Heart right ventricle (tissue), 16 donors: ENCODE measurements at regions not wholly inside any gene's neighbourhood (a gene's known extent, or its start where the extent isn't known, plus 50 kb on each side); places are given as distances from the start of the nearest gene placed in this dataset.

Experiments
- ATAC-seq, 8 donors: fragments of 200-7000 bp; cut with Tn5 transposase; one replicate each; pipeline ENCODE4 v1.9.1; 2020; ENCODE audit warnings: mild to moderate bottlenecking in 8 of 8, moderate library complexity in 8 of 8, moderate number of reproducible peaks in 1 of 8
- DNase-seq, 2 donors: peaks; one replicate each; pipeline ENCODE4 v3.0.0-alpha.2; 2020
- H3K27ac ChIP-seq, 10 donors: fragments of 200-600 bp; sonication (generic) in 2 of 10; one replicate each; pipeline versions ENCODE4 v1.5.0 to v1.8.0; 2020 to 2022; ENCODE audit warnings: mild to moderate bottlenecking in 3 of 10
- H3K27me3 ChIP-seq, 7 donors: fragments of 200-600 bp; one replicate each; pipeline ENCODE4 v1.8.0; 2021 to 2022; ENCODE audit warnings: mild to moderate bottlenecking in 2 of 7
- H3K36me3 ChIP-seq, 9 donors: fragments of 200-600 bp; sonication (generic) in 1 of 9; one replicate each; pipeline versions ENCODE4 v1.5.0 to v1.8.0; 2020 to 2022; ENCODE audit warnings: mild to moderate bottlenecking in 2 of 9
- H3K4me1 ChIP-seq, 9 donors: fragments of 200-600 bp; sonication (generic) in 1 of 9; one replicate each; pipeline versions ENCODE4 v1.5.0 to v1.8.0; 2020 to 2022; ENCODE audit warnings: mild to moderate bottlenecking in 4 of 9
- H3K4me3 ChIP-seq, 10 donors: fragments of 200-600 bp; sonication (generic) in 2 of 10; one replicate each; pipeline versions ENCODE4 v1.5.0 to v1.8.0; 2020 to 2022; ENCODE audit warnings: mild to moderate bottlenecking in 7 of 10, moderate library complexity in 2 of 10
- H3K9me3 ChIP-seq, 11 donors: fragments of 200-600 bp in 10 of 11; sonication (generic) in 2 of 11; one replicate each; pipeline versions ENCODE4 v1.5.0 to v1.8.0; 2013 to 2022; ENCODE audit warnings: mild to moderate bottlenecking in 2 of 11, control low read depth in 1 of 11, moderate library complexity in 1 of 11
- WGBS, 2 donors: extraction: QIAGEN DNeasy Blood & Tissue Kit; methylation state at CpG; one replicate each; pipeline ENCODE4 v1.1.7; 2013; ENCODE audit warnings: inconsistent platforms in 1 of 2; 5-methylcytosine and 5-hydroxymethylcytosine counted together
- intact Hi-C, 10 donors: fragments of 100-400 bp; cut with DNase I; formaldehyde crosslinking; loops; one replicate each; pipeline versions ENCODE4 v1.11.1 to v1.14.2; 2022
- TF ChIP-seq, protein P1 (sequence below), 9 donors: fragments of 200-600 bp; sonication (generic) in 2 of 9; IDR thresholded peaks; one replicate each; pipeline versions ENCODE4 v1.5.0 to v1.8.0; 2021 to 2022; ENCODE audit warnings: antibody characterized with exemption in 9 of 9, mild to moderate bottlenecking in 5 of 9, moderate library complexity in 1 of 9
- donor health status: Arrhythmogenic right ventricular cardiomyopathy.
- donor health status: ischemic (EF 13 %, LVEDD 7.1; RV severe dilation, severe dysfunction).
- donor health status: healthy with polysubstance abuse.
- donor health status: DM: no; HTN: yes; CAD: no.
- donor health status: DM: no; HTN: no; CAD: no.
- donor health status: ischemic (EF 25% LVEDD 6.9; RV normal size, moderate dysfunction).
- donor health status: ischemic (EF 25% LVEDD 5.7; RV mildly dilated, moderate dysfunction).
- donor health status: healthy.
- donor health status: DM: yes; HTN: yes; CAD: no.
- donor health status: Ischemic cardiomyopathy.
- donor health status: ischemic (EF 35%, LVEDD 5.7; RV mildly dilated, moderate dysfunction).
- donor health status: nonischemic (EF 11% LVEDD 7.7; RV severe dilation, severe dysfunction).
- donor health status: DM: yes; HTN: yes; CAD: no.
- donor health status: PGD.
- donor health status: ischemic (EF 29% LVEDD 5.4; RV normal size, mild dysfunction).
- donor health status: nonischemic (EF 23%, LVEDD 6.1; RV moderate dilation, normal function).

DNA sequence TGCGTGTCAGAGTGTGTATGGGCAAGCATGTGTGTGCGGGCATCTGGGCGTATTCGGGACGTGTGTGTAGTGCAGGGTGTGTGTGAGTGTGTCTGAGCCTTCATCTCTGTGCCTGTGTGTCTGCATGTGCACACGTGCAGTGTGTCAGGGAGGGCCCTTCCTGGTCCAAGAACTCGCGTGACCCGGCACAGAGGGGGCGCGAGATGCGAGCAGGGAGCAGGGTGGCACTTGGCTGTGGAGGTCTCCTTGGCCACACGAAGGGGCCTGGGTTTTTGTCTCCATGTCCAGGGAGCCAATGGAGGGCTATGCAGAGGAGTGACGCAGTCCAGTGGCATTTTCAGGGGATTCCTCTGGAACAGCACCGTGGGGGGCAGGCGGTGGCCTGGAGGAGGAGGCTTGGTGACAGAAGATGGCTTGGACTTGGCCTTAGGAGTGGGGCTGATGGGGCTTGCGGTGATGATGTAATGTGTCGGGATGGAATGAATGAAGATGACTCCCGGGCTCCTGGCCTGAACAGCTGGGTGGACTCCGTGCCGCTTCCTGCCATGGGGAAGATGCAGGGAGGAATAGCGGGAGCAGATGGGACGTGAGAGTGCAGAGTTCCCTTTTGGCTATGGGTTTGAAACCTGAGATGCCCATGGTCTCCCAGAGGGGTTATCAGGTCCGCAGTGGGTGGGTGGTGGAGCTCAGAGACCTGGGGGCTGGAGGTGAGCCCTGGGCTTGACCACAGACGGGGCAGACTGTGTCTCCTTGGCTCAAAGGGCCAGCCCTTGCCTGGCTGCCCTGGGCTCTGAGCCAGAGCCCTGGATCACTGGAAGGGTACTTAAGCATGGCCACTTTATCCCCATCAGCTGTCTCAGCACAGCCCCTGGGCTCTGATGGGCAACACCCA, 208.3 kb downstream of the PHETA1 start:
- TF ChIP-seq, protein P1, sequence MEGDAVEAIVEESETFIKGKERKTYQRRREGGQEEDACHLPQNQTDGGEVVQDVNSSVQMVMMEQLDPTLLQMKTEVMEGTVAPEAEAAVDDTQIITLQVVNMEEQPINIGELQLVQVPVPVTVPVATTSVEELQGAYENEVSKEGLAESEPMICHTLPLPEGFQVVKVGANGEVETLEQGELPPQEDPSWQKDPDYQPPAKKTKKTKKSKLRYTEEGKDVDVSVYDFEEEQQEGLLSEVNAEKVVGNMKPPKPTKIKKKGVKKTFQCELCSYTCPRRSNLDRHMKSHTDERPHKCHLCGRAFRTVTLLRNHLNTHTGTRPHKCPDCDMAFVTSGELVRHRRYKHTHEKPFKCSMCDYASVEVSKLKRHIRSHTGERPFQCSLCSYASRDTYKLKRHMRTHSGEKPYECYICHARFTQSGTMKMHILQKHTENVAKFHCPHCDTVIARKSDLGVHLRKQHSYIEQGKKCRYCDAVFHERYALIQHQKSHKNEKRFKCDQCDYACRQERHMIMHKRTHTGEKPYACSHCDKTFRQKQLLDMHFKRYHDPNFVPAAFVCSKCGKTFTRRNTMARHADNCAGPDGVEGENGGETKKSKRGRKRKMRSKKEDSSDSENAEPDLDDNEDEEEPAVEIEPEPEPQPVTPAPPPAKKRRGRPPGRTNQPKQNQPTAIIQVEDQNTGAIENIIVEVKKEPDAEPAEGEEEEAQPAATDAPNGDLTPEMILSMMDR (IDR thresholded peaks at IDR 0.05) = no peak
- H3K4me1 ChIP-seq = peaks cover 0 to 3% (median 0%) of the 10 kb centered on the region in 9 donors
- H3K9me3 ChIP-seq = no peaks in the 10 kb centered on the region
- H3K36me3 ChIP-seq = no peaks in the 10 kb centered on the region
- no peak overlapping the region for H3K4me3 ChIP-seq
- ATAC-seq (peak in 1 of 8 donors; percentile 38), DNase-seq (no peak)
- H3K27me3 ChIP-seq = peaks cover 0 to 9% (median under 1%) of the 10 kb centered on the region in 7 donors
- intact Hi-C loops = loop anchor here in 1 of 10 donors (10.0 kb wide), 1 partner anchor 136 kb away; no protein-coding TSS in a partner anchor
- 72% methylated on average over 25 of the region's 25 CpGs for WGBS, 2 donors
- no peak overlapping the region for H3K27ac ChIP-seq

DNA sequence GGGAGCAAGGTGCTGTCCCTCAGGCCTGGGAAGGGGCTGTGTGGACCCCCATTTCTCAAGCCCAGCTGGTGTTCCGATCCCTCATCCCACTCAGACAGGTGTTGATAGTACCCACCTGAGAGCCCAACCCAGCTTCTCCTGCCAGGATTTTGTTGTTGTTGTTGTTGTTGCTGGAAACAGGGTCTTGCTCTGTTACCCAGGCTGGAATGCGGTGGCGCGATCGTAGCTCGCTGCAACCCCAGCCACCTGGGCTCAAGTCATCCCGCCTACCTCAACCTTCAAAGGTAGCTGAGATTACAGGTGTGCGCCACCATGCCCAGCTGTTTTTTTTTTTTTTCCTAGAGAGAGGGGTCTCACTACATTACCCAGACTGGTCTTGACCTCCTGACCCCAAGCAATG, 209.9 kb downstream of the PHETA1 start:
- ATAC-seq = no peak
- TF ChIP-seq, protein P1 (IDR thresholded peaks at IDR 0.05) = no peak
- H3K27me3 ChIP-seq = peaks cover 0 to 16% (median 5%) of the 10 kb centered on the region in 7 donors

GRCh38 chr12:111157486-111157885, 211.4 kb downstream of the PHETA1 start:
- intact Hi-C loops = no loop called here
- H3K27me3 ChIP-seq = peaks cover 0 to 24% (median 5%) of the 10 kb centered on the region in 7 donors

More for the DNA sequence above, 209.9 kb downstream of the PHETA1 start:
- intact Hi-C loops = no loop called here
- Histone ChIP-seq H3K27ac (no peak overlapping the region), H3K9me3 (no peaks in the 10 kb centered on the region), H3K36me3 (no peaks in the 10 kb centered on the region), H3K4me3 (no peak overlapping the region), H3K4me1 (no peaks in the 10 kb centered on the region)
- 94% methylated on average over 8 of the region's 8 CpGs for WGBS, 2 donors
- no peak for DNase-seq

DNA sequence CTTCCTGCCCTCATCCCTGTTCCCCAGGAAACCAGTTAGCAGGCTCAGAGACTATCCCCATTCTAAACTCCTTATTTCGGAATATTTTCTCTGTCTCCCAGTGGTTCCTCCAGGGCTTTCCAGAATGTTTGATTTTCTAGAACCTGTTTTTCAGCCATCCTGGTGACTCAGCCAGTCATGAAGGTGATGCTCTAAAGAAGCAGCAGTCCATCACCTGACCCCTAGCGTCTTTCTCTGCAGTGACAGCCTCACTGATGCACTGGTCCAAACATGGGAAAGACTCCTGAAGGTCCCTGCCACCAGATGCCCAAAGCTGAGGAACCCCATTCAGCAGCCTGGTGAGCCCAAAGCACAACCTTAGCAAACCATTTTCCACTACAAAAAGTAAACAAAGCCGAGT, 212.6 kb downstream of the PHETA1 start:
- Histone ChIP-seq H3K27ac (no peak overlapping the region), H3K36me3 (no peaks in the 10 kb centered on the region), H3K27me3 (peaks cover 0 to 29% (median 5%) of the 10 kb centered on the region in 7 donors), H3K4me1 (no peaks in the 10 kb centered on the region), H3K9me3 (no peaks in the 10 kb centered on the region), H3K4me3 (no peak overlapping the region)
- intact Hi-C loops = no loop called here
- TF ChIP-seq, protein P1 (IDR thresholded peaks at IDR 0.05) = no peak
- DNase-seq = no peak
- ATAC-seq = no peak
- WGBS, 2 donors = 90 to 92% methylated on average over 3 of the region's 3 CpGs

More at GRCh38 chr12:111157486-111157885, 211.4 kb downstream of the PHETA1 start:
- 89 to 95% methylated on average over 2 of the region's 2 CpGs for WGBS, 2 donors
- Histone ChIP-seq H3K4me3 (no peak overlapping the region), H3K9me3 (no peaks in the 10 kb centered on the region), H3K27ac (no peak overlapping the region), H3K36me3 (no peaks in the 10 kb centered on the region), H3K4me1 (no peaks in the 10 kb centered on the region)
- DNase-seq = no peak
- TF ChIP-seq, protein P1 (IDR thresholded peaks at IDR 0.05) = no peak
- no peak for ATAC-seq
